DND-41 (cell line): ENCODE measurements at regions not wholly inside any gene's neighbourhood (a gene's known extent, or its start where the extent isn't known, plus 50 kb on each side); places are given as distances from the start of the nearest gene placed in this dataset.

Experiments used
- ATAC-seq: fragments of 200-7000 bp; cut with Tn5 transposase; 3 replicates; pipeline ENCODE4 v1.9.1; 2021; ENCODE audit warnings: low read depth; ENCODE audit not compliant: insufficient read depth
- DNase-seq: peaks from one replicate; pipeline ENCODE4 v3.0.0-alpha.2; 2020
- H2AFZ ChIP-seq: 2 replicates; pipeline ENCODE4 v1.6.0; 2012; ENCODE audit warnings: low read depth, low read length
- H3K27ac ChIP-seq: 2 replicates; pipeline ENCODE4 v1.5.1; 2012; ENCODE audit warnings: low read length, inconsistent platforms
- H3K27me3 ChIP-seq: fragments of 200-600 bp; sonication (generic); 2 replicates; pipeline ENCODE4 v1.6.0; 2012; ENCODE audit warnings: low read length, mild to moderate bottlenecking, inconsistent platforms; ENCODE audit not compliant: insufficient read depth, poor library complexity
- H3K36me3 ChIP-seq: 2 replicates; pipeline ENCODE4 v1.5.1; 2012; ENCODE audit warnings: low read length, inconsistent platforms; ENCODE audit not compliant: insufficient read depth
- H3K4me1 ChIP-seq: 2 replicates; pipeline ENCODE4 v1.5.1; 2012; ENCODE audit warnings: mild to moderate bottlenecking, low read length; ENCODE audit not compliant: insufficient read depth
- H3K4me2 ChIP-seq: 2 replicates; pipeline ENCODE4 v1.6.0; 2012; ENCODE audit warnings: mild to moderate bottlenecking, moderate library complexity, low read length, inconsistent platforms; ENCODE audit not compliant: insufficient read depth
- H3K4me3 ChIP-seq, 2 experiments: fragments of 200-600 bp in 1 of 2; shearing (Covaris generic) in 1 of 2; 2 replicates each; pipeline ENCODE4 v1.5.1; 2012 to 2016; ENCODE audit warnings: inconsistent platforms in 2 of 2, low read length in 2 of 2, mild to moderate bottlenecking in 2 of 2, low read depth in 1 of 2, moderate library complexity in 1 of 2
- H3K79me2 ChIP-seq: 2 replicates; pipeline ENCODE4 v1.6.0; 2012; ENCODE audit warnings: low read length, inconsistent platforms; ENCODE audit not compliant: insufficient read depth
- H3K9ac ChIP-seq: 2 replicates; pipeline ENCODE4 v1.6.0; 2012; ENCODE audit warnings: low read depth, mild to moderate bottlenecking, inconsistent platforms, low read length, moderate library complexity
- H3K9me3 ChIP-seq: 2 replicates; pipeline ENCODE4 v1.5.1; 2012; ENCODE audit warnings: low read length, moderate library complexity, mild to moderate bottlenecking, inconsistent platforms; ENCODE audit not compliant: insufficient read depth, severe bottlenecking
- H4K20me1 ChIP-seq: 2 replicates; pipeline ENCODE4 v1.6.0; 2012; ENCODE audit warnings: low read length; ENCODE audit not compliant: insufficient read depth
- EZH2 ChIP-seq: IDR thresholded peaks from 3 replicates; pipeline ENCODE4 v1.6.1; 2012; ENCODE audit warnings: borderline replicate concordance, low read depth, mild to moderate bottlenecking, moderate library complexity, low read length, inconsistent platforms; ENCODE audit not compliant: severe bottlenecking
- TF ChIP-seq, protein P1 (sequence below): IDR thresholded peaks from 2 replicates; pipeline ENCODE4 v1.5.1; 2012; ENCODE audit warnings: borderline replicate concordance, low read length, moderate library complexity, mild to moderate bottlenecking; ENCODE audit not compliant: poor library complexity, severe bottlenecking; ENCODE audit errors: extremely low read depth

DNA sequence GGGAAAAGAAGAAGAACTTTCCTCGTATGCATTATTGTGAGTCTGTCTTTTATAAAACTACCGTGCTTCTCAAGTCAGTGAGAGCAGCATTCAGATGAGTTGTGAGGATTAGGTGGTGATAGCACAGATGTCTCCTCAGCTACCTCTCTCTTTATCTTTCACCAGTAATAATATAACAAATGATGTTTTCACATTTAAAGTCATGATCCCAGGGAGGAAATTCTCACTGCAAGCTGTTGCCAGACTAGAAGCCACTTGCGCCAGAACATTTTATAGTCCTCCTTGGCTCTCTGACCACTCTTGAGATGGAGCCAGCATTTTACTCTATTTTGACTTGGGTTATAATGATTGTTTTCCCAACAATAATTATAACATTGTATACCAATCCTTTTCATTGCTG is 443.1 kb downstream of the AEBP2 start:
- no peak for DNase-seq
- Histone ChIP-seq H3K36me3 (no peaks in the 10 kb centered on the region), H3K4me2 (no peak overlapping the region), H3K27me3 (peaks cover 19% of the 10 kb centered on the region), H3K9ac (no peak overlapping the region), H3K79me2 (no peaks in the 10 kb centered on the region), H3K9me3 (no peaks in the 10 kb centered on the region), H4K20me1 (no peaks in the 10 kb centered on the region), H3K4me3 (no peak overlapping the region), H3K27ac (no peak overlapping the region), H2AFZ (no peak overlapping the region), H3K4me1 (no peaks in the 10 kb centered on the region)
- no peak for TF ChIP-seq EZH2
- TF ChIP-seq, protein P1, sequence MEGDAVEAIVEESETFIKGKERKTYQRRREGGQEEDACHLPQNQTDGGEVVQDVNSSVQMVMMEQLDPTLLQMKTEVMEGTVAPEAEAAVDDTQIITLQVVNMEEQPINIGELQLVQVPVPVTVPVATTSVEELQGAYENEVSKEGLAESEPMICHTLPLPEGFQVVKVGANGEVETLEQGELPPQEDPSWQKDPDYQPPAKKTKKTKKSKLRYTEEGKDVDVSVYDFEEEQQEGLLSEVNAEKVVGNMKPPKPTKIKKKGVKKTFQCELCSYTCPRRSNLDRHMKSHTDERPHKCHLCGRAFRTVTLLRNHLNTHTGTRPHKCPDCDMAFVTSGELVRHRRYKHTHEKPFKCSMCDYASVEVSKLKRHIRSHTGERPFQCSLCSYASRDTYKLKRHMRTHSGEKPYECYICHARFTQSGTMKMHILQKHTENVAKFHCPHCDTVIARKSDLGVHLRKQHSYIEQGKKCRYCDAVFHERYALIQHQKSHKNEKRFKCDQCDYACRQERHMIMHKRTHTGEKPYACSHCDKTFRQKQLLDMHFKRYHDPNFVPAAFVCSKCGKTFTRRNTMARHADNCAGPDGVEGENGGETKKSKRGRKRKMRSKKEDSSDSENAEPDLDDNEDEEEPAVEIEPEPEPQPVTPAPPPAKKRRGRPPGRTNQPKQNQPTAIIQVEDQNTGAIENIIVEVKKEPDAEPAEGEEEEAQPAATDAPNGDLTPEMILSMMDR, result no peak
- ATAC-seq, result no peak

DNA sequence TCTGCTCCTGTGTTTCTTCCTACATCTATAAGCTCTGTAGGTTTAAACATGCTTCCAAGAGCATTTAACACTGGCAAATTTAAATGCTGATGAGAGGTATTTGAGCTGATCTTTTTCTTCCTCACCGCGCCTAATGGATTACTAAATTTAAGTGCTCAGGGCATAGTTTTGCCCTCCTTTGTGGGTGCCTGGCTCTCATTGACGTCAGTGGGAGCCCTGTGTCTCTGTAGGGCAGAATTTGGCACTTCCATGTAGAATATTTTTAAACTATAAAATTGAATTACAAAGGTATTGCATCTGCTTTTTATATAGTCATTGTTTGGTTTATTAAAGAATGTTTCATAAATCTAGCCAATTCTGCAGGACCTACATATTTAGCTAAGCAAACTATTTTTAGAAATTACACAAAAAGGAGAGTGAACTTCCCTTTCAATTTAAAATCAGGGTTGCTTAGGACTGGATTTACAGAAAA is 444.8 kb downstream of the AEBP2 start:
- no peaks in the 10 kb centered on the region for H3K79me2 ChIP-seq
- no peak overlapping the region for H3K4me3 ChIP-seq
- TF ChIP-seq, protein P1, result no peak
- TF ChIP-seq EZH2, result no peak
- H2AFZ ChIP-seq, result no peak overlapping the region
- H3K9me3 ChIP-seq, result no peaks in the 10 kb centered on the region
- no peaks in the 10 kb centered on the region for H3K4me1 ChIP-seq
- H3K27ac ChIP-seq, result no peak overlapping the region
- no peaks in the 10 kb centered on the region for H3K36me3 ChIP-seq
- peaks cover 22% of the 10 kb centered on the region for H3K27me3 ChIP-seq
- DNase-seq (no peak), ATAC-seq (no peak)
- no peaks in the 10 kb centered on the region for H4K20me1 ChIP-seq
- H3K9ac ChIP-seq, result no peak overlapping the region
- no peak overlapping the region for H3K4me2 ChIP-seq

DNA sequence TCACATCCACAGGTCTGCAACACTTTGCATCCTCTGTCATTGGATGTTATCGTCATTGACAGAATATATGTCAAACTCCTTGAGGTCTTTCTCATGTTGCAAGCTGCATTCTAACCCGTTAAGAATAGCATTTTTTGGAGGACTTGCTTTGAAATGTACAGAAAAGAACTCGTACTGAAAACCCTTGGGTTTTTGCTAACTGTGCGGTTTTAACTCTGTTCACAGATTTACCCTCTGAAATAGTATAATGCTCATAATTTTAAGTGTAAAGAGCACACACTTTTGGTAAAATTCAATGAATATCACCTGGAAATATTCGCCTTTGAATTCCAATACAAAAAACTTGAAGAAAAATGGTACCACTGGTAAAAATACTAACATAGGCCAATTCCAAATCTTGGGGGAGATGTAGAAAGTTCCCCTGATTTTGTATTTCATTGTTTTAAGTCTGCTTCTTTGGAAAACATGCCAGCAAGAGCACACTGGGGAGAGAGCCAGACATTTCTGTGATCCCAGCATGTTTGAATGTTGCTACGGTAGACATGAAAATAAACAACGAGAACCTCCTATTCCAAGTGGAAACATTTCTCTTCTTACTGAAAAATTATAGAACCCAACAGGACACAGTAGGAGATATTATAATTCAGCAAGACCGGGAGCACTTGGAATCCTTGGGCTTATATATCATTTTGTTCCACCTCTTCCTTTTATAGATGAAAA is 446.0 kb downstream of the AEBP2 start:
- no peak overlapping the region for H3K27ac ChIP-seq
- no peak overlapping the region for H3K4me3 ChIP-seq
- TF ChIP-seq, protein P1, result no peak
- TF ChIP-seq EZH2, result no peak
- H3K36me3 ChIP-seq, result no peaks in the 10 kb centered on the region
- peaks cover 22% of the 10 kb centered on the region for H3K27me3 ChIP-seq
- no peaks in the 10 kb centered on the region for H3K4me1 ChIP-seq
- ATAC-seq (no peak), DNase-seq (no peak)
- H3K9me3 ChIP-seq, result no peaks in the 10 kb centered on the region
- H3K9ac ChIP-seq, result no peak overlapping the region
- H2AFZ ChIP-seq, result no peak overlapping the region
- no peak overlapping the region for H3K4me2 ChIP-seq
- no peaks in the 10 kb centered on the region for H4K20me1 ChIP-seq
- H3K79me2 ChIP-seq, result no peaks in the 10 kb centered on the region

DNA sequence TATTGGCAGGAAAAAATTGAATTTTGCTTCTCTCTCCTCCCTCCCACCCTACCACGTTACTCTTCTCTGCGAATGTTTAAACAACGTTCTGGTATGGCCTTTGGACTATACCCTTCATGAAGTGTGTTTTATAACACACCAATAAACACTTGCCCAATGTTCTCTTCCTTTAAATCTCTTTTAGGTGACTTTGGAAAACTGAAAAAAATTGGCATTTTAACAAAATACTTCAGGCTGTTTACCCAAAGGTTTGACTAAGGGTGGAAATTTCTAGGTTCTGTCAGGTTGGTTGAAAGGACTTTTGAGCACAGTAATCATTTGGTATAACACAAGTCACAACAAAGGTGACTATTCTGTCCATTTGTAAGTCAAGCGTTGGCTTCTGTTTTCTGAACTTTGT is 446.8 kb downstream of the AEBP2 start:
- Histone ChIP-seq H3K36me3 (no peaks in the 10 kb centered on the region), H3K9ac (no peak overlapping the region), H4K20me1 (no peaks in the 10 kb centered on the region), H3K27ac (no peak overlapping the region), H3K4me2 (no peak overlapping the region), H3K9me3 (no peaks in the 10 kb centered on the region), H3K4me3 (no peak overlapping the region), H3K79me2 (no peaks in the 10 kb centered on the region), H3K4me1 (no peaks in the 10 kb centered on the region), H3K27me3 (peaks cover 22% of the 10 kb centered on the region), H2AFZ (no peak overlapping the region)
- DNase-seq (no peak), ATAC-seq (no peak)
- TF ChIP-seq, protein P1, result no peak
- no peak for TF ChIP-seq EZH2
